ENCODE measurements at regions not wholly inside any gene's neighbourhood (a gene's known extent, or its start where the extent isn't known, plus 50 kb on each side); places are given as distances from the start of the nearest gene placed in this dataset.

GRCh38 chr5:16995372-16995771 is 59.3 kb upstream of the MYO10 start:
- H3K9me3 Mint-ChIP-seq (ENCODE audit: unreplicated experiment): peaks cover 12% of the 10 kb centered on the region
- no peak for DNase-seq
- no peak for TF ChIP-seq CTCF (IDR thresholded peaks at IDR 0.05; ENCODE audit: partially characterized antibody, unreplicated experiment)
- H3K27ac Mint-ChIP-seq (ENCODE audit: unreplicated experiment): no peak overlapping the region
- H3K4me1 Mint-ChIP-seq (ENCODE audit: low read depth, unreplicated experiment): peaks cover 13% of the 10 kb centered on the region
- H3K4me3 Mint-ChIP-seq (ENCODE audit: unreplicated experiment): no peak overlapping the region
- H3K27me3 Mint-ChIP-seq (ENCODE audit: unreplicated experiment): peaks cover 6% of the 10 kb centered on the region
- no peaks in the 10 kb centered on the region for H3K36me3 Mint-ChIP-seq (ENCODE audit: unreplicated experiment)

- Mint-ChIP-seq H3K27me3 (ENCODE audit: unreplicated experiment) (peaks cover 4% of the 10 kb centered on the region), H3K27ac (ENCODE audit: unreplicated experiment) (no peak overlapping the region), H3K4me3 (ENCODE audit: unreplicated experiment) (no peak overlapping the region), H3K4me1 (ENCODE audit: low read depth, unreplicated experiment) (peaks cover 2% of the 10 kb centered on the region), H3K9me3 (ENCODE audit: unreplicated experiment) (peaks cover 1% of the 10 kb centered on the region), H3K36me3 (ENCODE audit: unreplicated experiment) (no peaks in the 10 kb centered on the region)
- no peak for DNase-seq
- TF ChIP-seq CTCF (IDR thresholded peaks at IDR 0.05; ENCODE audit: partially characterized antibody, unreplicated experiment): no peak
Measured at GRCh38 chr5:17000291-17000939, 64.3 kb upstream of the MYO10 start.

- Mint-ChIP-seq H3K36me3 (ENCODE audit: unreplicated experiment) (no peaks in the 10 kb centered on the region), H3K4me3 (ENCODE audit: unreplicated experiment) (no peak overlapping the region), H3K4me1 (ENCODE audit: low read depth, unreplicated experiment) (no peaks in the 10 kb centered on the region), H3K27me3 (ENCODE audit: unreplicated experiment) (peaks cover 4% of the 10 kb centered on the region), H3K9me3 (ENCODE audit: unreplicated experiment) (peaks cover 1% of the 10 kb centered on the region), H3K27ac (ENCODE audit: unreplicated experiment) (no peak overlapping the region)
- TF ChIP-seq CTCF (IDR thresholded peaks at IDR 0.05; ENCODE audit: partially characterized antibody, unreplicated experiment): no peak
- no peak for DNase-seq
Measured at GRCh38 chr5:17001428-17001827, 65.3 kb upstream of the MYO10 start.

GRCh38 chr5:17004441-17005106 is 68.5 kb upstream of the MYO10 start:
- no peak overlapping the region for H3K4me3 Mint-ChIP-seq (ENCODE audit: unreplicated experiment)
- H3K27me3 Mint-ChIP-seq (ENCODE audit: unreplicated experiment): peaks cover 3% of the 10 kb centered on the region
- H3K9me3 Mint-ChIP-seq (ENCODE audit: unreplicated experiment): no peaks in the 10 kb centered on the region
- DNase-seq: no peak
- H3K4me1 Mint-ChIP-seq (ENCODE audit: low read depth, unreplicated experiment): no peaks in the 10 kb centered on the region
- no peak for TF ChIP-seq CTCF (IDR thresholded peaks at IDR 0.05; ENCODE audit: partially characterized antibody, unreplicated experiment)
- H3K27ac Mint-ChIP-seq (ENCODE audit: unreplicated experiment): no peak overlapping the region
- H3K36me3 Mint-ChIP-seq (ENCODE audit: unreplicated experiment): no peaks in the 10 kb centered on the region

GRCh38 chr5:17005107-17005828 is 69.2 kb upstream of the MYO10 start:
- H3K4me3 Mint-ChIP-seq (ENCODE audit: unreplicated experiment): no peak overlapping the region
- H3K36me3 Mint-ChIP-seq (ENCODE audit: unreplicated experiment): no peaks in the 10 kb centered on the region
- no peaks in the 10 kb centered on the region for H3K9me3 Mint-ChIP-seq (ENCODE audit: unreplicated experiment)
- TF ChIP-seq CTCF (IDR thresholded peaks at IDR 0.05; ENCODE audit: partially characterized antibody, unreplicated experiment): no peak
- H3K4me1 Mint-ChIP-seq (ENCODE audit: low read depth, unreplicated experiment): no peaks in the 10 kb centered on the region
- H3K27me3 Mint-ChIP-seq (ENCODE audit: unreplicated experiment): peaks cover 3% of the 10 kb centered on the region
- no peak for DNase-seq
- H3K27ac Mint-ChIP-seq (ENCODE audit: unreplicated experiment): no peak overlapping the region

Measured in glutamatergic neuron (in vitro differentiated cells).